SK-N-SH (cell line): ENCODE measurements at regions not wholly inside any gene's neighbourhood (a gene's known extent, or its start where the extent isn't known, plus 50 kb on each side); places are given as distances from the start of the nearest gene placed in this dataset.

Source experiments
- MXI1 ChIP-seq: IDR thresholded peaks from 2 replicates; pipeline ENCODE4 v1.6.1; 2012; ENCODE audit warnings: mild to moderate bottlenecking, low read depth, low read length, improper control_type of control experiment
- SMC3 ChIP-seq: IDR thresholded peaks from 2 replicates; pipeline ENCODE4 v1.6.1; 2012; ENCODE audit warnings: low read depth, low read length, improper control_type of control experiment
- TAF1 ChIP-seq: IDR thresholded peaks from 2 replicates; pipeline ENCODE4 v1.6.1; 2012; ENCODE audit warnings: low read depth, mild to moderate bottlenecking, low read length, moderate library complexity, borderline replicate concordance
- TF ChIP-seq, protein P1 (sequence below): fragments of 200-600 bp; sonication (generic); IDR thresholded peaks from 2 replicates; pipeline ENCODE4 v1.6.1; 2017; ENCODE audit warnings: antibody characterized with exemption, mild to moderate bottlenecking, moderate library complexity
- TF ChIP-seq, protein P2 (sequence below): IDR thresholded peaks from 2 replicates; pipeline ENCODE4 v1.4.0; 2012; ENCODE audit warnings: low read depth
- TF ChIP-seq, protein P3 (sequence below): fragments of 150-350 bp; IDR thresholded peaks from 2 replicates; pipeline ENCODE4 v1.6.1; 2017; ENCODE audit warnings: antibody characterized with exemption, low read length, low read depth, borderline replicate concordance
- TF ChIP-seq, protein P4 (sequence below): IDR thresholded peaks from 2 replicates; pipeline ENCODE4 v1.6.1; 2012; ENCODE audit warnings: mild to moderate bottlenecking, low read depth, low read length, moderate library complexity

DNA sequence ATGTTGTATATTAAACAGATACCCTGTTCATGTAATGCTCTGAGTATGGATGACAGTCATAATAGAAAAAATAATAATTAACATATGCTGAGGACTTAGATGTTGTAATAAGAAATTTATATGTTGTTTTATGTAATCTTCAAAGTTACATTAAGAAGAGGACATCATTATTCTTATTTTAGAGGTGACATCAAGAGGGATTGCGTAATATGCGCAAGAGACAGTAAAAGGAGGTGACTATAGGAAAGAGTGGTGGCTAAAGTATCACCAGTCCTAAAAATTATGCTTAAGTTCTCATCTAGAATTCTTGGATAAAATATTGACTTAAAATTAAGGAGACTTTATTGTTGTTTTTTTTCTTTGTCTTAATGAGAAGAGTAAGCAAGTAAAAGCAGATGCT lies 323.9 kb downstream of the KCNC2 start:
- TF ChIP-seq MXI1: no peak
- TF ChIP-seq, protein P1, sequence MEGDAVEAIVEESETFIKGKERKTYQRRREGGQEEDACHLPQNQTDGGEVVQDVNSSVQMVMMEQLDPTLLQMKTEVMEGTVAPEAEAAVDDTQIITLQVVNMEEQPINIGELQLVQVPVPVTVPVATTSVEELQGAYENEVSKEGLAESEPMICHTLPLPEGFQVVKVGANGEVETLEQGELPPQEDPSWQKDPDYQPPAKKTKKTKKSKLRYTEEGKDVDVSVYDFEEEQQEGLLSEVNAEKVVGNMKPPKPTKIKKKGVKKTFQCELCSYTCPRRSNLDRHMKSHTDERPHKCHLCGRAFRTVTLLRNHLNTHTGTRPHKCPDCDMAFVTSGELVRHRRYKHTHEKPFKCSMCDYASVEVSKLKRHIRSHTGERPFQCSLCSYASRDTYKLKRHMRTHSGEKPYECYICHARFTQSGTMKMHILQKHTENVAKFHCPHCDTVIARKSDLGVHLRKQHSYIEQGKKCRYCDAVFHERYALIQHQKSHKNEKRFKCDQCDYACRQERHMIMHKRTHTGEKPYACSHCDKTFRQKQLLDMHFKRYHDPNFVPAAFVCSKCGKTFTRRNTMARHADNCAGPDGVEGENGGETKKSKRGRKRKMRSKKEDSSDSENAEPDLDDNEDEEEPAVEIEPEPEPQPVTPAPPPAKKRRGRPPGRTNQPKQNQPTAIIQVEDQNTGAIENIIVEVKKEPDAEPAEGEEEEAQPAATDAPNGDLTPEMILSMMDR: no peak
- TF ChIP-seq, protein P2, sequence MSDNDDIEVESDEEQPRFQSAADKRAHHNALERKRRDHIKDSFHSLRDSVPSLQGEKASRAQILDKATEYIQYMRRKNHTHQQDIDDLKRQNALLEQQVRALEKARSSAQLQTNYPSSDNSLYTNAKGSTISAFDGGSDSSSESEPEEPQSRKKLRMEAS: no peak
- TF ChIP-seq TAF1: no peak
- TF ChIP-seq, protein P3, sequence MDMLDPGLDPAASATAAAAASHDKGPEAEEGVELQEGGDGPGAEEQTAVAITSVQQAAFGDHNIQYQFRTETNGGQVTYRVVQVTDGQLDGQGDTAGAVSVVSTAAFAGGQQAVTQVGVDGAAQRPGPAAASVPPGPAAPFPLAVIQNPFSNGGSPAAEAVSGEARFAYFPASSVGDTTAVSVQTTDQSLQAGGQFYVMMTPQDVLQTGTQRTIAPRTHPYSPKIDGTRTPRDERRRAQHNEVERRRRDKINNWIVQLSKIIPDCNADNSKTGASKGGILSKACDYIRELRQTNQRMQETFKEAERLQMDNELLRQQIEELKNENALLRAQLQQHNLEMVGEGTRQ: no peak
- TF ChIP-seq, protein P4, sequence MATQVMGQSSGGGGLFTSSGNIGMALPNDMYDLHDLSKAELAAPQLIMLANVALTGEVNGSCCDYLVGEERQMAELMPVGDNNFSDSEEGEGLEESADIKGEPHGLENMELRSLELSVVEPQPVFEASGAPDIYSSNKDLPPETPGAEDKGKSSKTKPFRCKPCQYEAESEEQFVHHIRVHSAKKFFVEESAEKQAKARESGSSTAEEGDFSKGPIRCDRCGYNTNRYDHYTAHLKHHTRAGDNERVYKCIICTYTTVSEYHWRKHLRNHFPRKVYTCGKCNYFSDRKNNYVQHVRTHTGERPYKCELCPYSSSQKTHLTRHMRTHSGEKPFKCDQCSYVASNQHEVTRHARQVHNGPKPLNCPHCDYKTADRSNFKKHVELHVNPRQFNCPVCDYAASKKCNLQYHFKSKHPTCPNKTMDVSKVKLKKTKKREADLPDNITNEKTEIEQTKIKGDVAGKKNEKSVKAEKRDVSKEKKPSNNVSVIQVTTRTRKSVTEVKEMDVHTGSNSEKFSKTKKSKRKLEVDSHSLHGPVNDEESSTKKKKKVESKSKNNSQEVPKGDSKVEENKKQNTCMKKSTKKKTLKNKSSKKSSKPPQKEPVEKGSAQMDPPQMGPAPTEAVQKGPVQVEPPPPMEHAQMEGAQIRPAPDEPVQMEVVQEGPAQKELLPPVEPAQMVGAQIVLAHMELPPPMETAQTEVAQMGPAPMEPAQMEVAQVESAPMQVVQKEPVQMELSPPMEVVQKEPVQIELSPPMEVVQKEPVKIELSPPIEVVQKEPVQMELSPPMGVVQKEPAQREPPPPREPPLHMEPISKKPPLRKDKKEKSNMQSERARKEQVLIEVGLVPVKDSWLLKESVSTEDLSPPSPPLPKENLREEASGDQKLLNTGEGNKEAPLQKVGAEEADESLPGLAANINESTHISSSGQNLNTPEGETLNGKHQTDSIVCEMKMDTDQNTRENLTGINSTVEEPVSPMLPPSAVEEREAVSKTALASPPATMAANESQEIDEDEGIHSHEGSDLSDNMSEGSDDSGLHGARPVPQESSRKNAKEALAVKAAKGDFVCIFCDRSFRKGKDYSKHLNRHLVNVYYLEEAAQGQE: no peak
- no peak for TF ChIP-seq SMC3
